ENCODE measurements at regions not wholly inside any gene's neighbourhood (a gene's known extent, or its start where the extent isn't known, plus 50 kb on each side); places are given as distances from the start of the nearest gene placed in this dataset.
"Not testable (repeated sequence)": the region's sequence is repeated elsewhere in the genome, so short reads cannot be mapped to it uniquely, and the experiment has no call there.

DNA sequence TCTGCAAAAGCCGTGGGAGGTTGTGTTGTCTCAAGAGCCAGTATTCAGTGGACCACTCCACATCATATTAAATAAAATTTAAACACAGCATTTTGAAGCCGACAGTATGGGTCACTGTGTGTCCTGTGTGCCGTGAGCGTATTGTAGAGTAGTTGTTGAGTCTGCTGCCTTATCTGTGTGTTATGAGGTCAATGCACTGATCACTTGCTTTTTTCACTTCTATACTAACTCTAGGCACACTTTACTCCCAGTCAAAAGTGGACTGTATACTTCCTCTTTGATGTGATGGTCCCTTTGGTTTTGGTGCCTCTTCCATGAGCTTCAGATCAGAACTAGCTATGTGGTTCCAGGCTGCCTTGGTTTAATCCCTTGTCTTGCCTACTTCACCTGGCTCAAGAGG is 84.3 kb downstream of the PPIAL4A start:
- TF ChIP-seq, protein P1, sequence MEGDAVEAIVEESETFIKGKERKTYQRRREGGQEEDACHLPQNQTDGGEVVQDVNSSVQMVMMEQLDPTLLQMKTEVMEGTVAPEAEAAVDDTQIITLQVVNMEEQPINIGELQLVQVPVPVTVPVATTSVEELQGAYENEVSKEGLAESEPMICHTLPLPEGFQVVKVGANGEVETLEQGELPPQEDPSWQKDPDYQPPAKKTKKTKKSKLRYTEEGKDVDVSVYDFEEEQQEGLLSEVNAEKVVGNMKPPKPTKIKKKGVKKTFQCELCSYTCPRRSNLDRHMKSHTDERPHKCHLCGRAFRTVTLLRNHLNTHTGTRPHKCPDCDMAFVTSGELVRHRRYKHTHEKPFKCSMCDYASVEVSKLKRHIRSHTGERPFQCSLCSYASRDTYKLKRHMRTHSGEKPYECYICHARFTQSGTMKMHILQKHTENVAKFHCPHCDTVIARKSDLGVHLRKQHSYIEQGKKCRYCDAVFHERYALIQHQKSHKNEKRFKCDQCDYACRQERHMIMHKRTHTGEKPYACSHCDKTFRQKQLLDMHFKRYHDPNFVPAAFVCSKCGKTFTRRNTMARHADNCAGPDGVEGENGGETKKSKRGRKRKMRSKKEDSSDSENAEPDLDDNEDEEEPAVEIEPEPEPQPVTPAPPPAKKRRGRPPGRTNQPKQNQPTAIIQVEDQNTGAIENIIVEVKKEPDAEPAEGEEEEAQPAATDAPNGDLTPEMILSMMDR (IDR thresholded peaks at IDR 0.05; ENCODE audit: insufficient read depth, low read length) = not testable (repeated sequence)
- TF ChIP-seq, protein P2, sequence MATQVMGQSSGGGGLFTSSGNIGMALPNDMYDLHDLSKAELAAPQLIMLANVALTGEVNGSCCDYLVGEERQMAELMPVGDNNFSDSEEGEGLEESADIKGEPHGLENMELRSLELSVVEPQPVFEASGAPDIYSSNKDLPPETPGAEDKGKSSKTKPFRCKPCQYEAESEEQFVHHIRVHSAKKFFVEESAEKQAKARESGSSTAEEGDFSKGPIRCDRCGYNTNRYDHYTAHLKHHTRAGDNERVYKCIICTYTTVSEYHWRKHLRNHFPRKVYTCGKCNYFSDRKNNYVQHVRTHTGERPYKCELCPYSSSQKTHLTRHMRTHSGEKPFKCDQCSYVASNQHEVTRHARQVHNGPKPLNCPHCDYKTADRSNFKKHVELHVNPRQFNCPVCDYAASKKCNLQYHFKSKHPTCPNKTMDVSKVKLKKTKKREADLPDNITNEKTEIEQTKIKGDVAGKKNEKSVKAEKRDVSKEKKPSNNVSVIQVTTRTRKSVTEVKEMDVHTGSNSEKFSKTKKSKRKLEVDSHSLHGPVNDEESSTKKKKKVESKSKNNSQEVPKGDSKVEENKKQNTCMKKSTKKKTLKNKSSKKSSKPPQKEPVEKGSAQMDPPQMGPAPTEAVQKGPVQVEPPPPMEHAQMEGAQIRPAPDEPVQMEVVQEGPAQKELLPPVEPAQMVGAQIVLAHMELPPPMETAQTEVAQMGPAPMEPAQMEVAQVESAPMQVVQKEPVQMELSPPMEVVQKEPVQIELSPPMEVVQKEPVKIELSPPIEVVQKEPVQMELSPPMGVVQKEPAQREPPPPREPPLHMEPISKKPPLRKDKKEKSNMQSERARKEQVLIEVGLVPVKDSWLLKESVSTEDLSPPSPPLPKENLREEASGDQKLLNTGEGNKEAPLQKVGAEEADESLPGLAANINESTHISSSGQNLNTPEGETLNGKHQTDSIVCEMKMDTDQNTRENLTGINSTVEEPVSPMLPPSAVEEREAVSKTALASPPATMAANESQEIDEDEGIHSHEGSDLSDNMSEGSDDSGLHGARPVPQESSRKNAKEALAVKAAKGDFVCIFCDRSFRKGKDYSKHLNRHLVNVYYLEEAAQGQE (IDR thresholded peaks at IDR 0.05; ENCODE audit: insufficient replicate concordance, low read depth) = not testable (repeated sequence)
- TF ChIP-seq GABPA (IDR thresholded peaks at IDR 0.05; ENCODE audit: low read depth) = not testable (repeated sequence)

Measured in HL-60 (cell line).